Sigmoid colon (tissue), 4 donors: ENCODE measurements at regions not wholly inside any gene's neighbourhood (a gene's known extent, or its start where the extent isn't known, plus 50 kb on each side); places are given as distances from the start of the nearest gene placed in this dataset.

Experiments
- CTCF ChIP-seq, 4 experiments: fragments of 450-650 bp in 3 of 4; fragments of 200-600 bp in 1 of 4; IDR thresholded peaks; one replicate each; pipeline ENCODE4 v1.5.1; 2016 to 2019; ENCODE audit warnings: antibody characterized with exemption in 4 of 4, mild to moderate bottlenecking in 3 of 4, moderate library complexity in 2 of 4
- EP300 ChIP-seq, 4 donors: sonication (generic); formaldehyde crosslinking; IDR thresholded peaks; one replicate each; pipeline ENCODE4 v1.6.1; 2017; ENCODE audit warnings: antibody characterized with exemption in 4 of 4
- POLR2A ChIP-seq, 2 donors: fragments of 450-650 bp; IDR thresholded peaks; one replicate each; pipeline ENCODE4 v1.6.1; 2016; ENCODE audit warnings: antibody characterized with exemption in 2 of 2, mild to moderate bottlenecking in 2 of 2, moderate library complexity in 2 of 2
- POLR2AphosphoS5 ChIP-seq, 4 donors: sonication (generic); formaldehyde crosslinking; IDR thresholded peaks; one replicate each; pipeline ENCODE4 v1.6.1; 2017; ENCODE audit warnings: antibody characterized with exemption in 4 of 4

- TF ChIP-seq CTCF (IDR thresholded peaks at IDR 0.05) = no peak
- no peak for TF ChIP-seq POLR2A (IDR thresholded peaks at IDR 0.05)
- no peak for TF ChIP-seq POLR2AphosphoS5 (IDR thresholded peaks at IDR 0.05)
- TF ChIP-seq EP300 (IDR thresholded peaks at IDR 0.05) = no peak
Observed at GRCh38 chr16:73544826-73545225, 496.9 kb upstream of the ZFHX3 start.
